GM21619 (cell line): ENCODE measurements at regions not wholly inside any gene's neighbourhood (a gene's known extent, or its start where the extent isn't known, plus 50 kb on each side); places are given as distances from the start of the nearest gene placed in this dataset.
A peak's percentile ranks its signal among the peaks of the same experiment; 100 is the strongest.

Experiments used
- ATAC-seq: cut with Tn5 transposase; IDR thresholded peaks from one replicate; pipeline ENCODE4 v1.9.1; 2021; ENCODE audit not compliant: unreplicated experiment

GRCh38 chr16:79543219-79543618 is 57.3 kb downstream of the MAF start:
- no peak for ATAC-seq

- ATAC-seq, result no peak
Measured at GRCh38 chr16:79542237-79542774, 58.2 kb downstream of the MAF start.

- ATAC-seq, result no peak
Measured at GRCh38 chr16:79540825-79541595, 59.5 kb downstream of the MAF start.

GRCh38 chr16:79537584-79537983 is 63.0 kb downstream of the MAF start:
- no peak for ATAC-seq

GRCh38 chr16:79536958-79537357 is 63.6 kb downstream of the MAF start:
- ATAC-seq, result no peak

GRCh38 chr16:79535130-79535529 is 65.4 kb downstream of the MAF start:
- no peak for ATAC-seq

GRCh38 chr16:79534143-79534542 is 66.4 kb downstream of the MAF start:
- ATAC-seq, result no peak

- no peak for ATAC-seq
Measured at GRCh38 chr16:79533292-79533691, 67.2 kb downstream of the MAF start.

GRCh38 chr16:79532785-79533184 is 67.8 kb downstream of the MAF start:
- ATAC-seq, result no peak

- ATAC-seq, result no peak
Measured at GRCh38 chr16:79532273-79532672, 68.3 kb downstream of the MAF start.

- no peak for ATAC-seq
Measured at GRCh38 chr16:79528338-79528737, 72.2 kb downstream of the MAF start.

GRCh38 chr16:79523971-79524370 is 76.6 kb downstream of the MAF start:
- ATAC-seq, result no peak

GRCh38 chr16:79519448-79519847 is 81.1 kb downstream of the MAF start:
- ATAC-seq, result peak; percentile 76

- no peak for ATAC-seq
Measured at GRCh38 chr16:79517156-79517555, 83.4 kb downstream of the MAF start.

- no peak for ATAC-seq
Measured at GRCh38 chr16:79510879-79511278, 89.7 kb downstream of the MAF start.

GRCh38 chr16:79509906-79510305 is 90.6 kb downstream of the MAF start:
- no peak for ATAC-seq

GRCh38 chr16:79509211-79509631 is 91.3 kb downstream of the MAF start:
- no peak for ATAC-seq

- no peak for ATAC-seq
Measured at GRCh38 chr16:79508294-79508693, 92.2 kb downstream of the MAF start.

GRCh38 chr16:79505344-79505743 is 95.2 kb downstream of the MAF start:
- no peak for ATAC-seq

- ATAC-seq, result no peak
Measured at GRCh38 chr16:79503511-79503910, 97.0 kb downstream of the MAF start.

- no peak for ATAC-seq
Measured at GRCh38 chr16:79501446-79501845, 99.1 kb downstream of the MAF start.

- ATAC-seq, result no peak
Measured at GRCh38 chr16:79500866-79501265, 99.7 kb downstream of the MAF start.

- ATAC-seq, result no peak
Measured at GRCh38 chr16:79500286-79500685, 100.3 kb downstream of the MAF start.
